ENCODE measurements at regions not wholly inside any gene's neighbourhood (a gene's known extent, or its start where the extent isn't known, plus 50 kb on each side); places are given as distances from the start of the nearest gene placed in this dataset.
"Not testable (repeated sequence)": the region's sequence is repeated elsewhere in the genome, so short reads cannot be mapped to it uniquely, and the experiment has no call there.

DNA sequence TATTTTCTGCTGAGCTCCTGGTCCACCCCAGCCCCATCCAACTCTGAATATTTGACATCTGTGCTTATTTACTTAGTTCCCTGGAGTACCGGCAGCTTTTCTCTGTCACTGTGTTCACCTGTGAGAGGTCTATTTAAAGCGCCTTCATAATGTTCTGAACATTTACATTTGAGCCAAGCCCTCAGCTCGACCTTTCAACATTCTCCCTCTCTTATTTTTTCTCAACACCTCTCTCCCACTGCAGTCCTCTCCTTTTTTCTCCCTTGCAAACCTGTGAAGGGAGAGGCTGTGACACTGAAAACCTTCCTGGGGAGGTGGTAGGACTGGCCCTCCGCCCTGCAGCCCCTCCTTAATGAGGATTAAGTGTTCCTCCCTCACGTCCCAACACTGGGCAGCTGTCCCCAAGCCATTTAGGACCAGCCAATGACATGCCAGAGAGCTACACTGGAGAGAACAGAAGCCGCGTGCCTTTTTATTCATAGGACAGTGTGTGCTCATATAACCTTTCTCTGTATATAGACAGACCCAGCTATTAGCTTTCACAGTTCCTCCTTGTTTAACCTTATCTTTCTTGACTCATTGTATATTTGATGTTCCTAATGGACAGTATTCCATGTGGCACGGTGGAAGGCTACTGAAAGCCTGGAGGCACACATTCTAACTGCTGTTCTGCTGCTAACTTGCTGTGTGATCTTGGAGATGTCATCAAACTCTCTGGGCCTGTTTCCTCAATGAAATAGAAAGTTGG, 134.8 kb downstream of the NUFIP1 start:
- no peak overlapping the region for H3K4me3 ChIP-seq (ENCODE audit: low read length)
- no peak for DNase-seq (ENCODE audit: low read depth, low spot score)

DNA sequence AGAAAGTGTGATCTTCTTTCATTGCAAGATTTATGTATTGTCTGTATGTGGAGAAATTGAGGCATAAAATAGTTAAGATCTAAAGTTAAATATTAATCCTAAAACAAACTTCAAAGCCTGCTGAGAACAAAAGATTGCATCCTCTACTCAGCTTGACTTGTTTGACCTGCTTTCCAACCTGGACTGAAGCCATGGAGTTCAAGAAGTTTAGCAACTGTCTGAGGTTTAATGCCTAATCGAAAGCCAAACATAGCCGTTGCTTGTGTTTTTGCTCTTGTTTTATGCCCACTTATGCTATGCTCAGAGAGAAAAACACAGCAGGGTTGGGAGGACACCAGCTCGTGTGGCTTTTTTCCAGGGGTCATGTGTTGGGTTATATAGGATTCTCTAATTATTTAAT, 135.6 kb downstream of the NUFIP1 start:
- no peak for DNase-seq (ENCODE audit: low read depth, low spot score)

DNA sequence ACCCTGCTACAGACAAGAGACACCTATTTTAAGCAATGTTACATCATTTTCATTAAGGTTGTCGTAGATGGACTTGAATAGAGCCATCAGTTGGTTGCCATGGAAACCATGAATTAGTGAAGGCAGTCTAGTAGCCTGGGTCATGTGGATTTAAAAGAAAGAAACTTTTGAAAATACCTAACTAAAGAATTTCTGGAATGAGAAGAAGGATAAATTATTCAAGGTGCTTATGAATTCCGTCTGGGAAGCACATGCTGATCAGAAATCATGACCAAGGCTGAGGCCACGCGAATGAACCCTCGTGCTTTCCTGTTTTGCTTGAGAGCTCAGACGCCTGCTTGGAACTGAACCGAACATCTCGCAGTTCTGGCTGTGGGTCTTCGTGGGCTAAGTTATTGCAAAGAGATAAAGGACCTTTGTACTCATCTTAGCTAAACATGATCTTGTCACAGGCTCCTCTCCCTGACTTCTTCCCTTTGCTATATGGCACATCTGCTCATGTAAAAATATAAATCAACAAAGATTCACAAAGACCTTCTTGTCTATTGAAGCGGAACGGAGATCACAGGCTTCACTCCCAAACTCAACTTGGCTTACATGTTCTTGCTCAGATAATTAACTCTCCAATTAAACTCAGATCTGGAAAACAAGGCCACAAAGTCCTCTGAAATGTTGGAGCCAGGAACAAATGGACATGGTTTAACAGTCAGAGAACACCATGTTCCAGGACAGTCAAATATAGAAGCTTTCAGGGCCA, 140.2 kb downstream of the NUFIP1 start:
- DNase-seq (ENCODE audit: low read depth, low spot score) = no peak
- no peak overlapping the region for H3K4me3 ChIP-seq (ENCODE audit: low read length)

More for the DNA sequence above, 135.6 kb downstream of the NUFIP1 start:
- no peak overlapping the region for H3K4me3 ChIP-seq (ENCODE audit: low read length)

DNA sequence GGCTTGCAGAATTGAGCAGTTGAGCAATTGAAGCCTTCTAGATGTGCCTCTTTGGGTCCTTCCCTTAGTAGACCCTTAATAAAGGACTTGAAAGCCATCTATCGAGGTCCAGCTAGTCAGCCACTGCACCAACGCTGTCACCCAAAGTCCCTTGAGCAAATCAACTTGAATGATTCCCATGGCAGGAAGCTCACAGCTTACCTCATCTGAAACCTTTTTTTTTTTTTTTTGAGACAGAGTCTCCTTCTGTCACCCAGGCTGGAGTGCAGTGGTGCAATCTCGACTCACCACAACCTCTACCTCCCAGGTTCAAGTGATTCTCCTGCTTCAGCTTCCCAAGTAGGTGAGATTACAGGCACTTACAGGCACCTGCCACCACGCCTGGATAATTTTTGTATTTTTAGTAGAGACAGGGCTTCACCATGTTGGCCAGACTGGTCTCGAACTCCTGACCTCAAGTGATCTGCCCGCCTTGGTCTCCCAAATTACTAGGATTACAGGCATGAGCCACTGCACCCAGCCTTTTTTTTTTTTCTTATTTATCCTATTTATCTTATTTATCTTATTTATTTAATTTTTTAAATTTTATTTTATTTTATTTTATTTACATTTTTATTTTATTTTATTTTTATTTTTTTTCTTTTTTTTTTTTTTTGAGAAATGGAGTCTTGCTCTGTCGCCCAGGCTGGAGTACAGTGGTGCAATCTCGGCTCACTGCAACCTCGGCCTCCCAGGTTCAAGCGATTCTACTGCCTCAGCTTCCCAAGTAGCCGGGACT, 143.8 kb downstream of the NUFIP1 start:
- DNase-seq (ENCODE audit: low read depth, low spot score); H3K4me3 ChIP-seq (ENCODE audit: low read length): not testable (repeated sequence)

DNA sequence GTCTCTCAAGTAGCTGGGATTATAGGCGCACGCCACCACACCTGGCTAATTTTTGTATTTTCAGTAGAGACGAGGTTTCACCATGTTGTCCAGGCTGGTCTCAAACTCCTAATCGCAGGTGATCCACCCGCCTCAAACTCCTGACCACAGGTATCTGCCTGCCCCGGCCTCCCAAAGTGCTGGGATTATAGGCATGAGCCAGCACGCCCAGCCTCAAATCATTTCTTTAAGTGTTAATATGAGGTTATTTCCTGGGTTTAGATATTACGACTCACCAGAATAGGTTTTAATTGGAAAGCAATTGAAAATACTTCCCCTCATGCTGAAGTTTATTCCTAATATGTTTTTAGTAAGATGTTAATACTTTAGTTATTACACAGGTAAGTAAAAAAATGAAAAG, 144.5 kb downstream of the NUFIP1 start:
- no peak overlapping the region for H3K4me3 ChIP-seq (ENCODE audit: low read length)
- DNase-seq (ENCODE audit: low read depth, low spot score) = no peak

DNA sequence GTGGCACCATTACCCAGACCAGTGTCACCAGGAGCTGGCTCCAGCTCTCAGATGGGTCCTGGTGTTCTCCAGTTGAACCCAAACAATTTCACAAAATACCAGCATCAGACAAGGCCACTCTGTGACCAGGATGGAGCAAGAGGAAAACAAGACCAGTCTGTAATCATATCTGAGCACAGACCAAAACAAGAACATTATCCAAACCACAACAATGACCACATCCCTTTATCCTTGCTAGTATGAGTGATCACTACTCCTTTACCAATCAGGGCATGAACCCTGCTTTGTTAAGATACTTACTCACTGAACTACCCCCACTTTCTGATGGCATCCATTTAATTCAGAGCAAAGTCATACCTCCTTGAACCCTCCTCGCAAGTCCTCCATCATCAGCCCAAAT, 145.9 kb downstream of the NUFIP1 start:
- no peak overlapping the region for H3K4me3 ChIP-seq (ENCODE audit: low read length)
- no peak for DNase-seq (ENCODE audit: low read depth, low spot score)

DNA sequence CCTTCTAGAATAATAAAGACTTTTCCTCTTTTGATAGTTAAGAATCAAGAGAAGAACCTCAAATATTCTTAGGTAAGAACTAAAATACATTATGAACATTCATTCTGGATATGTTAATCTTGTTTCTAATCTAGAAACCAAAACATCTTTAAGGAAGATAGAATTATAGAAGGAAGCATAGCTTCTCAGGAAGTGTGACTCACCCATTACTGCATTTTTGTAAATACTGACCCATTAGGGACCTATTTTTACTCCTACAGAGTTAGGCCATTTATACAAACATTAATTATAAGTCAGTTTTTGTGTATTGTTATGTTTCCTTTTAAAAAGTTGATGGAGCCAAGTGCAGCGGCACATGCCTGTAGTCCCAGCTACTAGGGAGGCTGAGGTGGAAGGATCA, 147.1 kb downstream of the NUFIP1 start:
- DNase-seq (ENCODE audit: low read depth, low spot score) = no peak
- no peak overlapping the region for H3K4me3 ChIP-seq (ENCODE audit: low read length)

DNA sequence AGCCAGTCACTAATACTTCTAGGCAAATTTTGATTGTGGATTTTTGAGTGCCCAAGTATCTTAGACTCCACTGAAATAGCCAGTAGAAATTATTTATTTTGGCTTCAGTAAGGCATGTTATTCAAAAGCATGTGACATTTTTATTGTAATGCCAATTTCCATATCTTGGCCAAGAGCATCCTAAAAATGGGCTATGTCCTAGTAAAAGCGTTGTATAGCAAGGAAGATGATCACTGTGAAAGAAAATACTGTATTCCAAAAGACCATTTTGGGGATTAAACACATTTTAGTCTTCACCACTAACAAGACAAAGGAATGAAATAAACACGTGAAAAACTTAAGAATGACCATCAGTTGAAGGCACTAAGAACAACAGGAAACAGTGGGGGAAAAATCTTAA, 149.1 kb downstream of the NUFIP1 start:
- H3K4me3 ChIP-seq (ENCODE audit: low read length) = no peak overlapping the region
- no peak for DNase-seq (ENCODE audit: low read depth, low spot score)

DNA sequence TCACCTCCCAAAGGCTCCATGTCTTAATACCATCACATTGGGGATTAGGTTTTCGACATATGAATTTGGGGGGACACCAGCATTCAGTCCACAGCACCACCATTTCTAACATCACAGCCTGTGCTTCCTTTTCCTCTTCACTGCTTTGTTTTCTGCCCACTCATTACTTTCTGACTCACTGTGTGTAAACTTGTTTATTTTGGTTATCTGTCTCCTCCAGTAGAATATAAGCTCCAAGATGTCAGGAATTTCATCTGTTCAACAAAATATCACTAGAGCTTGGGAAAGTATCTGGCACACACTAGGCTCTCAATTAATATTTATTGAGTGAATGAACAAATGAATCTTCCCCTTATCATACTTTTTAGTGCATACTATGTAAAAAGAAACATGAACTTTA, 152.0 kb downstream of the NUFIP1 start:
- H3K4me3 ChIP-seq (ENCODE audit: low read length) = no peak overlapping the region
- DNase-seq (ENCODE audit: low read depth, low spot score) = no peak

DNA sequence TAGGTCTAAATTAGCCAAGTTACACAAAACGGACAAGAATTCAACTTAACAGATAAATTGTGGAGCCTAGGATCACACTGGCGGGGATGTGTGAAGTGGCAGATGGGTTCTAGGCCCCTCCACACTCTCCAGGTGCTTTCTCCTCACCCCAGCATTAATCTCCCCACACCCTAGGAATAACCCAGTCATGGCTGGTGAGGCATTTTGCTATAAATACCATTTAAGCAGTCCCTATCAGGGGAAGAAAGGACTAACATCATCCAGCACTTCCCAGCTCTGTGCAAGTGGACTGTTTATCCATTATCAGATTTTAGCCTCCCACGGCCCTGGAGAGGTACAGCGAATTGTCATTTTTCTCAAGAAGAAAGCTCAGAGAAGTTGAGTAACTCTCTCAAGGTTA, 154.9 kb downstream of the NUFIP1 start:
- H3K4me3 ChIP-seq (ENCODE audit: low read length) = no peak overlapping the region
- DNase-seq (ENCODE audit: low read depth, low spot score) = no peak

DNA sequence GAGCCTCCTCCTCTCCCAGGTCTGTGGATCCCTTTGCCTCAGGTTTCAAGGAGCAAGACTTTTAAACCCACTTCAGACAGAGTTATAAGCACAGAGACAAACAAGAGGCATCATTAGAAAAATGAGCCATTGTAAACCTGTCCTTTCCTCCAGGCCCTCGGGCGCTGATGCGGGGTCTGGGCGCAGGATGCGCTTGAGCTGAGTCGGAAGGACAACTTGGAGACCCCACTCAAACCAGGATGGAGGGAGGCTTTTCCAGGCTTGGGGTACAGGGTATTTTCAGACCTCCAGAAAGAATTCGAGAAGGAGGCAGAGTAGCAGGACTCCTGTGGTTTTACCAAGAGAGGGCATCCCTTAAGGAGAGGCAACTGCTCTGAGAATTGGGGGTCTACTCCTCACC, 155.6 kb downstream of the NUFIP1 start:
- DNase-seq (ENCODE audit: low read depth, low spot score) = no peak

DNA sequence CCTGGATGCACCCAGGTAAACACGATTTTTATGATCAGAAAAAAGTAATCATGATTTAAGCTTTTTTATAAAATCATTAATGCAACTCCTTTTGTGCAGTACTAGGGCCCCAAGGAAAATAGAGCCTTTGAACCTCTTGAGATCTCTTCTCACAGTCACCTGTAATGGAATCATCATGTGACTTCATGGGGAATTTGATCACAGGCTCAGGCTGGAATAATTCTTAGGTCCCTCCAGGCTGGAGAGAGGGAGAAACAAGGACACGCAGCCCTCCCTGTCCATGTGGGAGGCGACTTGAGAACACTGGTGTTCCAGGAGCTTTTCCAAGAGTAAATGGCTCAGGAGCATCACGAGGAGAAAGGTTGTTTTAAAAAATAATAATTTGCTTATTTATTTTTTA, 156.1 kb downstream of the NUFIP1 start:
- DNase-seq (ENCODE audit: low read depth, low spot score) = no peak
- no peak overlapping the region for H3K4me3 ChIP-seq (ENCODE audit: low read length)

More for the DNA sequence above, 155.6 kb downstream of the NUFIP1 start:
- no peak overlapping the region for H3K4me3 ChIP-seq (ENCODE audit: low read length)

DNA sequence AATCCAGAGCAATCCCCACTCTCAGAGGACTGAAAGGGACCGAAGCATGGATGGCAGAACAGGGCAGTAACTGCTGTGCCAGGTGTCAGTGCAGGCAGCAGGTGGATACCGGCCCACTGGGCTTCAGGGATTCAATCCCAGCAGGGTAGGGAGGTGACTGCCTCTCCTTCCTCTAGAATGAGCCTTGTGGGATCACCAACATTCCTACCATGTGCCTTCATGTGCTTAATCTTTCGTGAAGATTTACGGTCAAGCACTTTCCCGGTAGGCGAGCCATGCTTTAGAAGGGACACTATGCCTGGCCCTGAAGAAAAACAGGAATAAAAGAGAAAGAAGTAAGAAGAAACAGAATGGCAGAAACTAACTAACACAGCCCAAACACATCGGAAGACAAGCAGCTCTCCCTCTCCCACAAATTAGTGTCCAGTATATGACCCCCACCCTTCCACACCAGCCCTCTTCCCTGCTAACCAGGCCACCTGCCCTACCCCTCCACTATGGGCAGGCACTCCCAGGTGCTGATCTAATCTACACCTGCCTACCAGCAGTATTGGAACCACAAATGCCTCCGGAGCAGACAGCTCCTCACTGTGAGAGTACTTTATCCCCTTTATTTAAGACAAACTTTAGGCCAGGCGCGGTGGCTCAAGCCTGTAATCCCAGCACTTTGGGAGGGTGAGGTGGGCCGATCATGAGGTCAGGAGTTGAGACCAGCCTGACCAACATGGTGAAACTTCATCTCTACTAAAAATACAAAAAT, 162.5 kb downstream of the NUFIP1 start:
- DNase-seq (ENCODE audit: low read depth, low spot score) = no peak

DNA sequence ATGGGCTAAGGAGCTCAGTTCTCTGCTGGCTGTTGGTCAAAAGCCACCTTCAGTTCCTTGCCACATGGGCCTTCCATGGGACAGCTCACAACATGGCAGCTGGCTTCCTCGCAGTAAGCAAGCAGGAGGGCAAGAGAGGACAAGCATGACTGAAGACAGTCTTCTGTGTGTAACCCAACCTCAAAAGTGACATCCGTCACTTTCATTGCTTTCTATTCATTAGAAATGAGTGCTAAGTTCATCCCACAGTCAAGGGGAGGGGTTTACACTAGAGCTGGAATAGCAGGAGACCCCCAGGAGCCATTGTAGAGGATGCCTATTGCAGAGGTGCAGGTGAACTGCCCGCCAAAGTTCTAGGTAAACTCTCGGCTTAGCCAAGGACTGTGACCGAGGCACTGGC, 163.3 kb downstream of the NUFIP1 start:
- no peak for DNase-seq (ENCODE audit: low read depth, low spot score)
- H3K4me3 ChIP-seq (ENCODE audit: low read length) = no peak overlapping the region

More for the DNA sequence above, 162.5 kb downstream of the NUFIP1 start:
- no peak overlapping the region for H3K4me3 ChIP-seq (ENCODE audit: low read length)

DNA sequence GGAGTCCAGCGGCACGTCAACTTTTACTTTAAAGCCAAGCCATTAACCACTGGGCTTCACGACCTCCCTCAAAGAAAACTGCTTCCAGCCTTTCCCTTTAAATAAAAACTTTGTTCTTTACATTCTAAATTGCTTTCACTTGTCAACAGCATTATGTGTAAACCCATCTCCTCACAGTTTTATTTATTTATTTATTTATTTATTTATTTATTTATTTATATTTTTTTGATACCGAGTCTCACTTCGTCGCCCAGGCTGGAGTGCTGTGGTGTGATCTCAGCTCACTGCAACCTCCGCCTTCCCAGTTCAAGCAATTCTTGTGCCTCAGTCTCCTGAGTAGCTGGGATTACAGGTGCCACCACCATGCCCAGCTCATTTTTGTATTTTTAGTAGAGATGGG, 165.7 kb downstream of the NUFIP1 start:
- H3K4me3 ChIP-seq (ENCODE audit: low read length); DNase-seq (ENCODE audit: low read depth, low spot score): not testable (repeated sequence)

DNA sequence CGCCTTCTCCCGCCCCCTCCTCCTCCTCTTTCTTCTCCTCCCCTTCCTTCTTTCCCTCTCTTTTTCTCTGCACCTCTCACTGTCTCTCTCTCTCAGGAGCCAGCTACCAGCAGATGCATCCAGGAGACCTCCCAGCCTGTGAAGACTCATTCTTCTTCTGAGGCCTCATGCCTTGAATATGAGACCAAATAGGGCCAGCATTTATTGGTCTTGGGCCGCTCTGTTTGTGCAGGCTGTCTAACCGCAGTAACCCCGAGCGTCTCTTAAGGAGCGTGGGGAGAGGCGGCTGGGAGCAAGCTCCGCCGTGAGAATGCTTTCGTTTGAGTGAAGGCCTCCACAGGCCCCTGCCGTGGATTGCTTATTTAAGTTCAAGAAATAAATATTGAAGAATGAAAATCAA, 167.0 kb downstream of the NUFIP1 start:
- DNase-seq (ENCODE audit: low read depth, low spot score) = no peak
- H3K4me3 ChIP-seq (ENCODE audit: low read length) = no peak overlapping the region

DNA sequence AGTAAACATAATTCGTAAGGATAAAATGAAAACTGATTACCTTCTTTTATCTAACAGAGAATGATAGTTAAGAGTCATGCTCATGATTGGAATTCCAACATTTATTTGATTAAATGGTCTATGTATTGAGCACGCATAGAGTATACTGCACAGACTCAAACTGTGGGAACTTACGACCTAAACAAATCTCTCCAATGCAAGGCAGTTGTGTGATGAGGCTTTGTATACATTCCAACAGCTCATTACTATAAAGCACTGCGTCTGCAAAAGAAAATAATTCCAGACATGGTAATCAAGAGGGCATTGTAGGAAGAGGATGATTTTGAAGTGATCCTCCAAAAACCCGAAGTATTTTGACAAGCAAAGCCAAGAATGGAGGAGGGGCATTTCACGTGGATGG, 169.5 kb downstream of the NUFIP1 start:
- no peak overlapping the region for H3K4me3 ChIP-seq (ENCODE audit: low read length)
- no peak for DNase-seq (ENCODE audit: low read depth, low spot score)

DNA sequence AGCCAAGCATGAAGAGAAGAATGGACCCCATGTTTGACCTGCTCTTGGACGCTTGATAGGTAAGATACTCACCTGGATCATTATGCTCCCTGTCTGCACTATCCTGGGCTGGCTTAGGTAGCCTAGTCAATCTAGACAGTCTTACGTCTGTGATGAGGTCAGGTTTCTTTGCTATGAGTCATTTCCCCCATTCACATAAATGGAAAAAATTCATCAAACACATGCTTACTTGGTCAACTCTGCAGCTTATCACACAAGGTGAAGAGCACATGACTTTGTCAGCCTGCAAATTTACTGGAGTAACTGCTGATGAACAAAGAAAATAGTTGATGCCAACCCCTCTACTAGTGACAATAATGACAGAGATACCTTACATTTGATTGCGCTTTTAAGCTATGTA, 170.0 kb downstream of the NUFIP1 start:
- DNase-seq (ENCODE audit: low read depth, low spot score) = no peak
- no peak overlapping the region for H3K4me3 ChIP-seq (ENCODE audit: low read length)

DNA sequence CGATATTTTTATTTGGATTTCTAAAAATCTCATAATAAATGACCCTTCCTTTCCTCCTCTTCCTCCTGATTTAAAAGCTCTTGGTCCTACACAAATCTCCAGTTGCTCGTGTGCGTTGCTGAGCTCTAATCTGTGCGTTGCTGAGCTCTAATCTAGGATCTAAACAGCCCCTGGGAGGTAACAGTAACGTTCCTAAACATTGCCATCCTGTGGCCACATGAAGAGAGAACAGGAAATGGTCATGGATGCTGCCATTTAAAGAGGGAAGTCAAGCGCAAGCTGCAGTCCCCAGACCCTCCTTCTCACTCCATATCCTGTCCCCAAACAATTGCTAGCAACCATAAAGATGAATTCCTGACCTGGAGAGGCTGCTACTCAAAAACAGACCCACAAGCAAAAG, 170.8 kb downstream of the NUFIP1 start:
- DNase-seq (ENCODE audit: low read depth, low spot score) = peak; percentile 14
- no peak overlapping the region for H3K4me3 ChIP-seq (ENCODE audit: low read length)

Data from Jurkat, Clone E6-1 (cell line).